RWPE2 (cell line): ENCODE measurements at regions not wholly inside any gene's neighbourhood (a gene's known extent, or its start where the extent isn't known, plus 50 kb on each side); places are given as distances from the start of the nearest gene placed in this dataset.

Source experiments
- ATAC-seq: fragments of 200-7000 bp; cut with Tn5 transposase; 3 replicates; pipeline ENCODE4 v1.9.1; 2021; ENCODE audit warnings: low read depth
- DNase-seq: peaks from one replicate; pipeline ENCODE4 v3.0.0-alpha.2; 2020; ENCODE audit warnings: low spot score
- H3K27ac ChIP-seq: fragments of 450-650 bp; 2 replicates; pipeline ENCODE4 v1.5.1; 2017; ENCODE audit warnings: mild to moderate bottlenecking; ENCODE audit not compliant: poor library complexity, severe bottlenecking
- H3K27me3 ChIP-seq: fragments of 250-450 bp; sonication (Bioruptor Pico); 2 replicates; pipeline ENCODE4 v1.5.1; 2021; ENCODE audit warnings: mild to moderate bottlenecking, moderate library complexity; ENCODE audit not compliant: insufficient read depth, poor library complexity, severe bottlenecking
- H3K36me3 ChIP-seq: fragments of 250-450 bp; sonication (Bioruptor Pico); 2 replicates; pipeline ENCODE4 v1.5.1; 2020; ENCODE audit warnings: low read depth, mild to moderate bottlenecking, moderate library complexity
- H3K4me1 ChIP-seq: fragments of 250-450 bp; sonication (Bioruptor Pico); 2 replicates; pipeline ENCODE4 v1.5.1; 2021; ENCODE audit warnings: mild to moderate bottlenecking, moderate library complexity; ENCODE audit not compliant: insufficient read depth, poor library complexity, severe bottlenecking
- H3K4me3 ChIP-seq: fragments of 250-450 bp; sonication (Bioruptor Pico); 2 replicates; pipeline ENCODE4 v1.5.1; 2021; ENCODE audit warnings: mild to moderate bottlenecking, moderate library complexity; ENCODE audit not compliant: severe bottlenecking
- H3K9me3 ChIP-seq: fragments of 250-450 bp; sonication (Bioruptor Pico); 2 replicates; pipeline ENCODE4 v1.5.1; 2021; ENCODE audit warnings: mild to moderate bottlenecking, moderate library complexity; ENCODE audit not compliant: severe bottlenecking
- TF ChIP-seq, protein P1 (sequence below): fragments of 450-650 bp; IDR thresholded peaks from one replicate; pipeline ENCODE4 v1.5.1; 2017; ENCODE audit warnings: mild to moderate bottlenecking, moderate library complexity; ENCODE audit not compliant: poor library complexity, severe bottlenecking

DNA sequence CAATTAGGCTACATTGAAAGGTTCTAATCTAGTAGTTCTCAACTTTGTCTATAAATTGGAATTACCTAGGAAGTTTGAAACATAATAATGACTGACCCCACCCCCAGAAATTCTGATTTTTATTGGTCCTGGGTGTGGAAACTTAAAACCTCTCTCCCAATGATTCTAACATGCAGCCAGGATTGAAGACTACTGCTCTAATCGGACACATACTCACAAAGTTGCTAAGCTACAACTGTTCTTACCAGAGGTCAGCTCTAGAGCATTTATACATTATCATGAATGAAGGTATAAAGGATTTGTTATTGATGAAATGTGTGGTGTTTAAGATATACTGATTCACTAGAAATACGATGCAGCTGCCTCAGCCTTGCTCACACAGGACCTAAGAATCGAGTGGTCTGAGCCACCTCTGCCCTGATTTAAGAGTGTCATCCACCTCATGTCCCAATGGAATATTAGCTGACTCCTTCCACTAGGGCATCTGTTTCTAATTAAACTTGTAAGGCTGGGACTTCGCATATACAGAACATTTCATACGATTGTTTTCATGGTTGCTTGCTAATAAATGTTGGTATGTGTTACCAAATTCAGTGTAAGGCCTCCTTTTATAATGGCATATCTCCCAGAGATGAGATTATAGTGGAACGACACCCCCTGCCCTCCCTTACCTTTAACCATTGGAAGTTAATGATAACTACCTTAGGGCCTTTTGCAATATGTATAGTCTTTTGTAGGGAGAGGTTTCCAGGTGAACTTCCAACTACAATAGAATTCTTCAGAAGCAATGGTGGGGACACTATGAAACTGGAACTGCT is 410.8 kb upstream of the PDE3A start:
- no peak overlapping the region for H3K4me3 ChIP-seq
- ATAC-seq (no peak), DNase-seq (no peak)
- no peaks in the 10 kb centered on the region for H3K9me3 ChIP-seq
- H3K27me3 ChIP-seq, result no peaks in the 10 kb centered on the region
- H3K4me1 ChIP-seq, result no peaks in the 10 kb centered on the region
- TF ChIP-seq, protein P1, sequence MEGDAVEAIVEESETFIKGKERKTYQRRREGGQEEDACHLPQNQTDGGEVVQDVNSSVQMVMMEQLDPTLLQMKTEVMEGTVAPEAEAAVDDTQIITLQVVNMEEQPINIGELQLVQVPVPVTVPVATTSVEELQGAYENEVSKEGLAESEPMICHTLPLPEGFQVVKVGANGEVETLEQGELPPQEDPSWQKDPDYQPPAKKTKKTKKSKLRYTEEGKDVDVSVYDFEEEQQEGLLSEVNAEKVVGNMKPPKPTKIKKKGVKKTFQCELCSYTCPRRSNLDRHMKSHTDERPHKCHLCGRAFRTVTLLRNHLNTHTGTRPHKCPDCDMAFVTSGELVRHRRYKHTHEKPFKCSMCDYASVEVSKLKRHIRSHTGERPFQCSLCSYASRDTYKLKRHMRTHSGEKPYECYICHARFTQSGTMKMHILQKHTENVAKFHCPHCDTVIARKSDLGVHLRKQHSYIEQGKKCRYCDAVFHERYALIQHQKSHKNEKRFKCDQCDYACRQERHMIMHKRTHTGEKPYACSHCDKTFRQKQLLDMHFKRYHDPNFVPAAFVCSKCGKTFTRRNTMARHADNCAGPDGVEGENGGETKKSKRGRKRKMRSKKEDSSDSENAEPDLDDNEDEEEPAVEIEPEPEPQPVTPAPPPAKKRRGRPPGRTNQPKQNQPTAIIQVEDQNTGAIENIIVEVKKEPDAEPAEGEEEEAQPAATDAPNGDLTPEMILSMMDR, result no peak
- H3K36me3 ChIP-seq, result no peaks in the 10 kb centered on the region
- no peak overlapping the region for H3K27ac ChIP-seq

DNA sequence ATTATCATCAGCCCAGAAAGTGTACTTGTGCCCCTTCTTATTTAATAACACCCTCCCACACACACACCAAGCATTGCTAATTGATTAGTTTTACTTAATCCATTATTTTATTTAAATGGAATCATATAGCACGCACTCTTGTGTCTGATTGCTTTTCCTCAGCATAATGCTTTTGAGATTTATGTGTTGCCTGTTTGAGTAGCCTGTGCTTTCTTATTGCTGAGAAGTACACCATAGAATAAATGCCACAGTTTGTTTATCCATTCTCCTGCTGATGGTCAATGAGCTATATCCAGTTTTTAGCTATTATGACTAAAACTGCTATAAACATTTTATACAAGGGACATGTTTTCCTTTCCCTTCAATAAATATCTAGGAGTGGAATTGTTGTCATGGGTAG is 409.9 kb upstream of the PDE3A start:
- ATAC-seq (no peak), DNase-seq (no peak)
- H3K9me3 ChIP-seq, result no peaks in the 10 kb centered on the region
- H3K36me3 ChIP-seq, result no peaks in the 10 kb centered on the region
- H3K4me3 ChIP-seq, result no peak overlapping the region
- no peak overlapping the region for H3K27ac ChIP-seq
- H3K4me1 ChIP-seq, result no peaks in the 10 kb centered on the region
- TF ChIP-seq, protein P1, result no peak
- H3K27me3 ChIP-seq, result no peaks in the 10 kb centered on the region

DNA sequence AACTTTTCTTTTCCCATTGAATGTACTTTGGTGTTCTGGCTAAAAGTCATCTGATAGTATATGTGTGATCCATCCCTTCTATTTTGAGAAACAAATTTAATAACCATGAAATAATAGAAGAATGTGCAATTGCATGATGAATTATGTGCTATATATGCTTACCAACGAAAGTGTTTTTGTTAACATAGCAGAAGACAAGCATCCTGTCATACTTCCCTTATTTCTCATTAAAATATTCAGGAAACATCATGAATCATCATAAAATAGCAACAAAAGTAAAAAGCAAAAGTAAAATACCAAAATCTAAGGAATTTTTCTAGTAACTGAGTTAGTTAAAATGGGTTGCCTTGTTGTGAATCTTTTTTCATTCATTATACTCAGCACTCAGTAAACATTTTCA is 409.0 kb upstream of the PDE3A start:
- DNase-seq, result no peak
- H3K9me3 ChIP-seq, result no peaks in the 10 kb centered on the region

DNA sequence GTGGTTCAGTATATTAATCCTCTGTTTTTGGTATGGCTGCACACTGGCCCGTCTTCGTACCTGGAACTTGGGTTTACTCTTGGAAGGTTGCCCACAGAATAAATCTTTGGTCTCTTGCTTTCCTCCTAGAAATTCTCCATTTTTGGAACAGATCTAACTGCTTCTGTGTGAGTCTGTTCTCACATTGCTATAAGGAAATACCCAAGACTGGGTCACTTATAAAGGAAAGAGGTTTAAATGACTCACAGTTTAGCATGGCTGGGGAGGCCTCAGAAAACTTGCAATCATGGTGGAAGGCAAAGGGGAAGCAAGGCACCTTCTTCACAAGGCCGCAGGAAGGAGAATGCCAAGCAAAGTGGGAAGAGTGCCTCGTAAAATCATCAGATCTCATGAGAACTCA is 407.8 kb upstream of the PDE3A start:
- H3K27me3 ChIP-seq, result no peaks in the 10 kb centered on the region
- H3K27ac ChIP-seq, result no peak overlapping the region
- TF ChIP-seq, protein P1, result no peak
- ATAC-seq, result no peak
- H3K36me3 ChIP-seq, result no peaks in the 10 kb centered on the region
- H3K4me3 ChIP-seq, result no peak overlapping the region
- no peaks in the 10 kb centered on the region for H3K4me1 ChIP-seq
- no peaks in the 10 kb centered on the region for H3K9me3 ChIP-seq
- no peak for DNase-seq

More for the DNA sequence above, 409.0 kb upstream of the PDE3A start:
- ATAC-seq, result no peak
- TF ChIP-seq, protein P1, result no peak
- no peaks in the 10 kb centered on the region for H3K4me1 ChIP-seq
- no peaks in the 10 kb centered on the region for H3K36me3 ChIP-seq
- no peak overlapping the region for H3K27ac ChIP-seq
- H3K27me3 ChIP-seq, result no peaks in the 10 kb centered on the region
- no peak overlapping the region for H3K4me3 ChIP-seq

DNA sequence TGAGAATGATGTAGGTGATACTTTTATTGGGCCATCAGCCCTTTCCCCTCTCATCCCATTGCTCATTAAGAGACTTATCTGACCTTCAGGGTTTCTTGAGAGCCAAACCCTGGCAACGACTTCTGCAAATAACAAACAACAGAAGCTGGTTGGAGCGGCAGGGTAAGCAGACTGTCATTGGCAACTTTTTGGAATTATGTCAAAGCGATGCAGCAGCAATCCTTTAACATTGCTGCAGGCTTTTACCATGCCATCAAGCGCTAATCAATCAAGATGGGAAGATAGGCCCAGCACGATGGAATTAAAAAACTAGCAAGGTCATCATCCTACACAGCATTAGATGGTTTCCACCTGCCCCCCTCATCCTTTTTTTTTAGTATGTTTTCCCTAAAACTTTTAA is 406.1 kb upstream of the PDE3A start:
- Histone ChIP-seq H3K27ac (no peak overlapping the region), H3K4me1 (no peaks in the 10 kb centered on the region), H3K36me3 (no peaks in the 10 kb centered on the region), H3K9me3 (no peaks in the 10 kb centered on the region), H3K4me3 (no peak overlapping the region), H3K27me3 (no peaks in the 10 kb centered on the region)
- TF ChIP-seq, protein P1, result no peak
- DNase-seq (no peak), ATAC-seq (no peak)
